GM18498 (cell line): ENCODE measurements at regions not wholly inside any gene's neighbourhood (a gene's known extent, or its start where the extent isn't known, plus 50 kb on each side); places are given as distances from the start of the nearest gene placed in this dataset.

Experiments
- ATAC-seq: cut with Tn5 transposase; IDR thresholded peaks from one replicate; pipeline ENCODE4 v1.9.1; 2021; ENCODE audit warnings: mild to moderate bottlenecking, moderate library complexity; ENCODE audit not compliant: unreplicated experiment

GRCh38 chr5:71862507-71863060, 143.5 kb downstream of the CARTPT start:
- ATAC-seq: no peak

GRCh38 chr5:71864730-71865601, 145.9 kb downstream of the CARTPT start:
- no peak for ATAC-seq

- ATAC-seq: no peak
These were observed 146.7 kb downstream of the CARTPT start for GRCh38 chr5:71865665-71866320.

GRCh38 chr5:71872311-71872864, 153.3 kb downstream of the CARTPT start:
- no peak for ATAC-seq

- no peak for ATAC-seq
These were observed 154.1 kb downstream of the CARTPT start for GRCh38 chr5:71873191-71873591.

- no peak for ATAC-seq
These were observed 155.4 kb downstream of the CARTPT start for GRCh38 chr5:71874521-71874920.

GRCh38 chr5:71877511-71877910, 158.4 kb downstream of the CARTPT start:
- no peak for ATAC-seq

GRCh38 chr5:71880536-71880935, 161.5 kb downstream of the CARTPT start:
- no peak for ATAC-seq

GRCh38 chr5:71882826-71883741, 164.0 kb downstream of the CARTPT start:
- no peak for ATAC-seq

- no peak for ATAC-seq
These were observed 164.6 kb downstream of the CARTPT start for GRCh38 chr5:71883742-71884103.

GRCh38 chr5:71884926-71885325, 165.9 kb downstream of the CARTPT start:
- ATAC-seq: no peak

GRCh38 chr5:71886406-71886805, 167.3 kb downstream of the CARTPT start:
- no peak for ATAC-seq

GRCh38 chr5:71887680-71888079, 168.6 kb downstream of the CARTPT start:
- peak; percentile 96 for ATAC-seq

GRCh38 chr5:71891406-71891805, 172.3 kb downstream of the CARTPT start:
- ATAC-seq: no peak

GRCh38 chr5:71891856-71892255, 172.8 kb downstream of the CARTPT start:
- no peak for ATAC-seq

- ATAC-seq: no peak
These were observed 173.7 kb downstream of the CARTPT start for GRCh38 chr5:71892641-71893365.

- no peak for ATAC-seq
These were observed 174.4 kb downstream of the CARTPT start for GRCh38 chr5:71893451-71893850.

GRCh38 chr5:71894091-71894490, 175.0 kb downstream of the CARTPT start:
- ATAC-seq: no peak

- ATAC-seq: no peak
These were observed 176.5 kb downstream of the CARTPT start for GRCh38 chr5:71895546-71895945.

- ATAC-seq: no peak
These were observed 180.8 kb downstream of the CARTPT start for GRCh38 chr5:71899865-71900342.
